Stimulated activated naive CD8-positive, alpha-beta T cell treated with anti-CD3 and anti-CD28 coated beads, Interleukin-15, Interleukin-2, amounts not matched to agents 100 U/mL and 50 U/mL, for 24 hours (primary cell): ENCODE measurements at regions not wholly inside any gene's neighbourhood (a gene's known extent, or its start where the extent isn't known, plus 50 kb on each side); places are given as distances from the start of the nearest gene placed in this dataset.

ENCODE experiments used
- ATAC-seq: fragments of 150-1000 bp; cut with Tn5 transposase; one replicate; pipeline ENCODE4 v1.10.0; 2021
- DNase-seq: peaks from one replicate; pipeline ENCODE4 v3.0.0; 2021

DNA sequence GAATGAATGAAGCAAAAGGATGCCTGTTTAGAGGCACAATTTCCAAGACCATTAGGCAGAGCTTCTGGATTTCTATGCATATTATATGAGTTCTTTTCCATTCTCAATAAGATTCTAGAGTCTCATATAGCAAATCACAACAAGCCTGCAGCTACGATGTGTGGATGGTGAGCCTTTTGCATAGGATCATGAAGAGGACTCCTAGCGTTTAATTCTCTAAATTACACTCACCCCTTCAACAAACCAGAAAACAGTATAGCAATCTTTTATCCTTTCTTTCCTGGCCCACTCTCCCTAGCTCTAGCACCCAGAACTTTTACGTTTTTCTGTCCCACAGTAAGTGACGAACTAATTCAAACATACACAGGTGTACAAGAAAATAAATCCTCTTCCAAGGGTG is 293.1 kb upstream of the KLHL29 start:
- no peak for ATAC-seq

GRCh38 chr2:23092831-23093230 is 292.1 kb upstream of the KLHL29 start:
- no peak for DNase-seq
- no peak for ATAC-seq

More for the DNA sequence above, 293.1 kb upstream of the KLHL29 start:
- no peak for DNase-seq

DNA sequence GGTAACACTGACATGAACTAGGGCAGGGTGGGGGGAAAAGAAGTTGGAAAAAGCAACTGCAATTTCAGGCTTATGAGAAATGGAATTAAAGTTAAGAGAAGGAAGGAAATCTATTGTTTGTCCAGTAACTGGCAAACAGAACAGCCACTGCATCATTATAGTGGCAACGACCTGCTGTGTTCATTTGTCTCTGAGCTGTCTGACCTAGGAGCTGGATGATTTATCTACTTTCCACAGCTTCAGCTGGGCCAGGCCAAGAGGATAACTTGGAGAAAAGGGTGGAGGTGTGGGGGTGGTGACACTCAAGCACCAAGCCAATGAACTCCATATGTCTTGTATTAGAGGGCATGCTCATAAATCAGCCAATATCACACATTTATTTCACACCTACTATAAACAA is 291.5 kb upstream of the KLHL29 start:
- ATAC-seq (no peak), DNase-seq (no peak)

GRCh38 chr2:23096906-23097602 is 287.9 kb upstream of the KLHL29 start:
- ATAC-seq (no peak), DNase-seq (no peak)

GRCh38 chr2:23100406-23100805 is 284.6 kb upstream of the KLHL29 start:
- no peak for ATAC-seq
- DNase-seq: no peak

- ATAC-seq (no peak), DNase-seq (no peak)
Measured at GRCh38 chr2:23106242-23106785, 278.7 kb upstream of the KLHL29 start.

GRCh38 chr2:23107327-23107941 is 277.5 kb upstream of the KLHL29 start:
- DNase-seq: no peak

GRCh38 chr2:23111263-23111662 is 273.7 kb upstream of the KLHL29 start:
- no peak for ATAC-seq
- no peak for DNase-seq

More at GRCh38 chr2:23107327-23107941, 277.5 kb upstream of the KLHL29 start:
- no peak for ATAC-seq

DNA sequence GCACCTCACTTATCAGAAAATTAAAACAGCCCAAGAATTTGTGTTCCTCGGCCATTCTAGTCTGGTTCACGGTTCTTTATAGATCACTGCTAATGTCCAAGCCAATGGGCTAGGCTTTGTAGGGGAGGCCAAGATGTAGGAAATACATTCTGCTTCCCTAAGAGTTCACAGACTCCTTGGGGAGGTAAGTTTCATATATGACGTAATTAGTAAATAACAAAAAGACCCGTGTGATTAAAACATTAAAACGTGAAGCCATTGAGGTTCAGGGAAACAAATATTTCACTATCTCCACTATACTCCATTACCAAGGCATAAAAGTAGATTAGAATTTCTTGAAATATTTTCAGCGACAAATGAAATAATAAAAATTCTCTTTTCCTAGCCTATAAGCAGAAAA is 272.5 kb upstream of the KLHL29 start:
- ATAC-seq (no peak), DNase-seq (no peak)

DNA sequence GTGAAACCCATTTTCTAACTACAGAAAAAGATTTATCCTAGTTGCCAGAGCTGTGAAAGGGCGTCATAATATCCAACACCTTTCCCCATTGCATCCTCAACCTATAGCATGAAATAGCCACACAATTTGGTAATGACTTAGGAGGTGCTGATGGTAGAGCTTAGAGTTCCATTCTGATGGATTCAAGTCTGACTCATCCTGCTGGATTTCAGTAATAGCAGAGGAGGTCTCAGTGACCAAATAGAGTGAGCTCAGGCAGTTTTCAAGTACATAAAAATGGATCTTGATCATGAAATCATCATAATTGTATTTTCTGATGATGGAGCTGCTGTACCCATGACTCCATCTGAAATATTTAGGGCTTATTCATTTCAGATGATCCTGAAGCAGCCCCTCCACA is 270.7 kb upstream of the KLHL29 start:
- DNase-seq: no peak

DNA sequence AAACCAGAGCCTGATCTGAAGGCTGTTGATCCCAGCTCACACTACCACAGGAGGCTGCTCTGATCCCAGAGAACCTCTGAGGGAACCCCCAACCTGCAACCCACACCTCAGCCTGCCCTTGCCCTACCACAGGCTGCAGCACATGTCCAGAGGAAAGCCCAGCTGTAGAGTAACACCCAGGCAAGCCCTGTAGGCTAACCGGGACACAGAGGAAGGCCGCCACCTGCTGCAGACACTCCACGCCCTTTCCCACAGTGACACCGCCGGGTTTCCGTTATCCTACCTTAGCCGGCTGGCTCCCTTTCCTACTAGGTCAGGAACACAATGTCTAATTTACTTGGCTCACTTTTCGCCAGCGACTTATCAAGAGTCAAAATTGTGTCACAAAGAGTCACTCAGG is 266.7 kb upstream of the KLHL29 start:
- DNase-seq (no peak), ATAC-seq (no peak)

More for the DNA sequence above, 270.7 kb upstream of the KLHL29 start:
- no peak for ATAC-seq

GRCh38 chr2:23118894-23119293 is 266.1 kb upstream of the KLHL29 start:
- DNase-seq (no peak), ATAC-seq (no peak)

GRCh38 chr2:23120161-23120560 is 264.8 kb upstream of the KLHL29 start:
- DNase-seq: no peak
- no peak for ATAC-seq

- no peak for ATAC-seq
- no peak for DNase-seq
Measured at GRCh38 chr2:23121968-23122648, 262.9 kb upstream of the KLHL29 start.

DNA sequence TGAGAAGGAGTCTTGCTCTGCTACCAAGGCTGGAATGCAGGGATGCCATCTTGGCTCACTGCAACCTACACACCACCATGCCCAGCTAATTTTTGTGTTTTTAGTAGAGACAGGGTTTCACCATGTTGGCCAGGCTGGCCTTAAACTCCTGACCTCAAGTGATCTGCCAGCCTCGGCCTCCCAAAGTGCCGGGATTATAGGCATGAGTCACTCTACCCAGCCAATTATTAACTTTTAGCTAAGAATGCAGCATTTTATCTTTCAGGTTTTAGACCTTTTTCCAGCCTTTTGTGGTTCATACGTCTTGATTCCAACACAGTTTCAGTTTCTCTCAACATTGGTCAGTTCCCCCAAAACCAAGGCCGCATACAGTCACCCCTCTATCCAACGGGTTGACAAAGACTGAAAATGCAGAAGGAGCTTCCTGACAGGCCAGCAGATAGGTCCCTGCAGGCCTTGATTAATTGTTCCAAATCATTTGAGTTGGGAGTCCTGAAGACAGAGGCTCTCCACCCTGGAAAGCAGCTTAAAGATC is 262.2 kb upstream of the KLHL29 start:
- DNase-seq: no peak
- ATAC-seq: no peak

DNA sequence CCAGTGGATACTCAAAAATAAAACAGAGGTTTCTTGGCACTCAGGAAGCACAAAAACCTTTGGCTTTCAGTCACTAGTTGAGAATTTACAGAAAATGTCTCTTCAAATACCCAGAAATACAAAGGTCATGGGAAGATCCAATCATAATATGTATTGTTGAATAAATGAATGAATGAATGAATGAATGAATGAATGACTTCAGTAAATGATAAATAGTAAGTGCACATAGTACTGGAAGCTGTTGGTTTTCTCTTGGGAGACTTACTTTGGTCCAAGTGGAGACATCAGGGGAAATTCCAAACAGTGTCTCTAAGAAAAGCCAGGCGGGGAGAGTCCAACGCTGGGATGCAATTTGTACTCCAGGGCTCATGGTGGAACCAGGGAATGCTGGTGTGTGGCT is 261.3 kb upstream of the KLHL29 start:
- no peak for DNase-seq
- no peak for ATAC-seq

- ATAC-seq: no peak
Measured at GRCh38 chr2:23124214-23124750, 260.7 kb upstream of the KLHL29 start.

DNA sequence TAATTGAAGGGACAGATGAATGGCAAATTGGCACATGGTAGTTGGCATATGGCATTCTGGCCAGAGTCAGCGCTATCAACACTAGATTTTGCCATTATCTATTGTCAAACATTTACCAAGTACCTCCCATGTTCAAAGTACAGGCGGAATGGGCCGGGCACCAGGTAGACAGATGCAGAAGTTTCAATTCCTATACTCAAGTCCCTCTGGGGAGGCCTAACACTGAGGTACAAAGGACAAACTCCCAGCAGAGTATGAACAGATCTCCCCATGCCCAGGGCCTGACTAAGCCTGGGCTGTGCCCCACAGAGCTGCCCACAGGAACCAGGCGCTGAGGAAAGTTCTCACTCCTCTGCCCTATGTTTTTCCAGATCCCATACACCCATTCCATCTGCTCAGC is 257.5 kb upstream of the KLHL29 start:
- no peak for ATAC-seq
- DNase-seq: no peak

More at GRCh38 chr2:23124214-23124750, 260.7 kb upstream of the KLHL29 start:
- DNase-seq: no peak

- ATAC-seq (no peak), DNase-seq (no peak)
Measured at GRCh38 chr2:23128684-23129292, 256.2 kb upstream of the KLHL29 start.

DNA sequence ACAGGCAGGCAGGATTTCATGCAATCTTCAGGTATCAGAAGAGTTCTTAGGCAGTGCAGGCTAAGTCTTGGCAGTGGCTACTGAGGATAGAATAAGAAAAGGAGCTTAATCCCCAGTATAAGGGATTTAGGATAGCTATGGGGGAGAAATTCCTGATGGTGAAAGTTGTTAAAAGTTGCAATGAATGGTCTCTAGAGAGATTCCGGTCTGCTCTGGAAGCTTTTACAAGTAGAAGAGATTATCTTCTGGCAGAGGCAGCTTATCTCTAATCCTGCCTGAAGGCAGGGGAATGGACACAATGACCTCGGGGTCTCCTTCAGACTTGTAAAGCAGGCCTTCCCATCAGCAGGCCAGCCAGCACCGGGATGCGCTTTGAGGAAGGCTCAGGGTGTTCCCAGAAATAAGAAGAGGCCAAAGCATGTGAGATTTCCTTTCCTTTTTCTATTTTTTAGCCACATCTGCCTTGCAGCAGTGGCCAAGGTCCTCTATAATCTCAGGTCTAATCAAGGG is 253.9 kb upstream of the KLHL29 start:
- DNase-seq (no peak), ATAC-seq (no peak)

DNA sequence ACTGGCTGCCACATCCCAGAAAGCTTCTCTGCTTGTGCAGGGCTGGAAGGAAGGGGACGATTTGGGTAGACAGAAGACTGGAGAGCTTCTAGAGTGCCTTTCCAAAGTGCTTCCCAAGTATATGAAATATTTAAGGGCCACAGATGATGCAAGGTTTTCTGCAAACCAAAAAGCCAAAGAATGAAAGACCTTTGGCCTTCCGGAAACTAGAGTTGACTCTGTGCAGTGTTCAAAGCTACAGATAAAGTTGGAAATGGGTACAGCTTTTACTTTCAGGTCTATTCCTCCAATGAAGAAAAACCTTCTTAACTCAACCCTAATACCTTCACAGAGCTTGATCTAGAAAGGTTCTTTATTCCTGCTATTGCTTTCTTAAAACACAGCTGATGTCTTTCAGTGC is 253.0 kb upstream of the KLHL29 start:
- DNase-seq: no peak
- ATAC-seq: no peak
